H1 (cell line): ENCODE measurements at regions not wholly inside any gene's neighbourhood (a gene's known extent, or its start where the extent isn't known, plus 50 kb on each side); places are given as distances from the start of the nearest gene placed in this dataset.
A peak's percentile ranks its signal among the peaks of the same experiment; 100 is the strongest.

Experiments
- CREB1 ChIP-seq: IDR thresholded peaks from 2 replicates; pipeline ENCODE4 v1.6.1; 2012; ENCODE audit warnings: inconsistent platforms
- FOSL1 ChIP-seq: IDR thresholded peaks from 2 replicates; pipeline ENCODE4 v1.6.1; 2011; ENCODE audit warnings: mild to moderate bottlenecking, low read depth, low read length, moderate library complexity; ENCODE audit not compliant: insufficient read depth
- PHF8 ChIP-seq: fragments of 200-600 bp; sonication (generic); conservative IDR thresholded peaks from 2 replicates; pipeline ENCODE4 v1.7.1; 2012; ENCODE audit warnings: low read depth, mild to moderate bottlenecking, inconsistent platforms, low read length, moderate library complexity
- POLR2A ChIP-seq, 2 experiments: IDR thresholded peaks; 1 replicate in 1 of 2; 2 replicates in 1 of 2; pipeline ENCODE4 v1.6.1; 2011; ENCODE audit warnings: low read depth in 2 of 2, low read length in 2 of 2, mild to moderate bottlenecking in 2 of 2; ENCODE audit errors: control extremely low read depth in 1 of 2
- POLR2AphosphoS5 ChIP-seq: IDR thresholded peaks from 2 replicates; pipeline ENCODE4 v1.6.1; 2011; ENCODE audit warnings: low read depth, low read length
- RNF2 ChIP-seq: fragments of 200-900, 300-1000 bp; sonication (generic); IDR thresholded peaks from 2 replicates; pipeline ENCODE4 v1.7.1; 2016; ENCODE audit warnings: borderline replicate concordance, low read depth, mild to moderate bottlenecking, antibody characterized with exemption, low read length; ENCODE audit not compliant: poor library complexity, severe bottlenecking; ENCODE audit errors: missing control alignments
- TAF7 ChIP-seq: optimal IDR thresholded peaks from 2 replicates; pipeline ENCODE3; 2011; ENCODE audit warnings: low read depth, mild to moderate bottlenecking, inconsistent platforms, low read length, moderate library complexity, borderline replicate concordance
- TF ChIP-seq, protein P1 (sequence below), 3 experiments: IDR thresholded peaks; 1 replicate in 2 of 3; 2 replicates in 1 of 3; pipeline versions ENCODE4 v1.5.1 to v1.6.1; 2011; ENCODE audit warnings: low read length in 3 of 3, mild to moderate bottlenecking in 3 of 3, inconsistent platforms in 2 of 3, low read depth in 1 of 3, moderate library complexity in 1 of 3; ENCODE audit not compliant: insufficient read depth in 1 of 3; ENCODE audit errors: control extremely low read depth in 1 of 3
- TF ChIP-seq, protein P2 (sequence below): IDR thresholded peaks from 2 replicates; pipeline ENCODE4 v1.6.1; 2011; ENCODE audit warnings: low read length, improper control_type of control experiment
- TF ChIP-seq, protein P3 (sequence below): IDR thresholded peaks from 2 replicates; pipeline ENCODE4 v1.6.1; 2012; ENCODE audit warnings: inconsistent platforms

DNA sequence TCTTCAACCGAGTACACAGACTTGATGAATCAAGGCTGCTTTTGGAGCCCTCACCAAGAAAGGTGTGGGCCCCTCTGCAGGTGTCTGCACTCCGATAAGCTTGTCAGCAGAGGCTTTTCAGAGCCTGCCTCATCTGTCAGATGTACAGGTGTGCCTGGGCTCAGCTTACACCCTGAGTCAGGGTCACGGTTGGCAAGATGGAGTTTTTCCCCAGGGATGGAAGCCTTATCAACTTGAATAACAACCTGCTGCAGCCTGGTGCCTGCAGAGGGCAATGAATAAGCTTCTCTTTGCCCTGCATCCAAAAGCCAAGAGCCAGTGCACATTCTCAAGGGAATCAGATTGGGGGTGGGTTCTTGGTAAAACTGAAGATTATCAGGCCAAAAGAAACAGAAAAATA, 427.1 kb downstream of the CD83 start:
- TF ChIP-seq PHF8 (no peak), RNF2 (no peak), POLR2A (IDR thresholded peaks at IDR 0.05; ENCODE audit: control extremely low read depth in 1 of 2, low read depth in 2 of 2, low read length in 2 of 2) (no peak), FOSL1 (no peak), POLR2AphosphoS5 (no peak), CREB1 (no peak), TAF7 (no peak)
- TF ChIP-seq, protein P1, sequence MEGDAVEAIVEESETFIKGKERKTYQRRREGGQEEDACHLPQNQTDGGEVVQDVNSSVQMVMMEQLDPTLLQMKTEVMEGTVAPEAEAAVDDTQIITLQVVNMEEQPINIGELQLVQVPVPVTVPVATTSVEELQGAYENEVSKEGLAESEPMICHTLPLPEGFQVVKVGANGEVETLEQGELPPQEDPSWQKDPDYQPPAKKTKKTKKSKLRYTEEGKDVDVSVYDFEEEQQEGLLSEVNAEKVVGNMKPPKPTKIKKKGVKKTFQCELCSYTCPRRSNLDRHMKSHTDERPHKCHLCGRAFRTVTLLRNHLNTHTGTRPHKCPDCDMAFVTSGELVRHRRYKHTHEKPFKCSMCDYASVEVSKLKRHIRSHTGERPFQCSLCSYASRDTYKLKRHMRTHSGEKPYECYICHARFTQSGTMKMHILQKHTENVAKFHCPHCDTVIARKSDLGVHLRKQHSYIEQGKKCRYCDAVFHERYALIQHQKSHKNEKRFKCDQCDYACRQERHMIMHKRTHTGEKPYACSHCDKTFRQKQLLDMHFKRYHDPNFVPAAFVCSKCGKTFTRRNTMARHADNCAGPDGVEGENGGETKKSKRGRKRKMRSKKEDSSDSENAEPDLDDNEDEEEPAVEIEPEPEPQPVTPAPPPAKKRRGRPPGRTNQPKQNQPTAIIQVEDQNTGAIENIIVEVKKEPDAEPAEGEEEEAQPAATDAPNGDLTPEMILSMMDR (IDR thresholded peaks at IDR 0.05; ENCODE audit: control extremely low read depth in 1 of 3, insufficient read depth in 1 of 3, low read depth in 1 of 3, low read length in 3 of 3): 0 out of 4 replicates have a peak, but pooled peaks of 1 of the 3 experiments have one; percentile 10
- TF ChIP-seq, protein P2, sequence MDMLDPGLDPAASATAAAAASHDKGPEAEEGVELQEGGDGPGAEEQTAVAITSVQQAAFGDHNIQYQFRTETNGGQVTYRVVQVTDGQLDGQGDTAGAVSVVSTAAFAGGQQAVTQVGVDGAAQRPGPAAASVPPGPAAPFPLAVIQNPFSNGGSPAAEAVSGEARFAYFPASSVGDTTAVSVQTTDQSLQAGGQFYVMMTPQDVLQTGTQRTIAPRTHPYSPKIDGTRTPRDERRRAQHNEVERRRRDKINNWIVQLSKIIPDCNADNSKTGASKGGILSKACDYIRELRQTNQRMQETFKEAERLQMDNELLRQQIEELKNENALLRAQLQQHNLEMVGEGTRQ: no peak
- TF ChIP-seq, protein P3, sequence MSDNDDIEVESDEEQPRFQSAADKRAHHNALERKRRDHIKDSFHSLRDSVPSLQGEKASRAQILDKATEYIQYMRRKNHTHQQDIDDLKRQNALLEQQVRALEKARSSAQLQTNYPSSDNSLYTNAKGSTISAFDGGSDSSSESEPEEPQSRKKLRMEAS: no peak
